Mesenchymal stem cell (in vitro differentiated cells and primary cell): ENCODE measurements at regions not wholly inside any gene's neighbourhood (a gene's known extent, or its start where the extent isn't known, plus 50 kb on each side); places are given as distances from the start of the nearest gene placed in this dataset.

Experiments
- DNase-seq: peaks from one replicate; pipeline ENCODE4 v3.0.0-alpha.2; 2013
- H2AFZ ChIP-seq: one replicate; pipeline ENCODE4 v1.6.1; 2013; ENCODE audit warnings: low read depth, mild to moderate bottlenecking, control low read depth, inconsistent platforms, low read length, moderate library complexity
- H2AK5ac ChIP-seq: 2 replicates; pipeline ENCODE4 v1.6.1; 2013; ENCODE audit warnings: low read length, moderate library complexity, mild to moderate bottlenecking, inconsistent platforms; ENCODE audit not compliant: severe bottlenecking
- H2BK120ac ChIP-seq: one replicate; pipeline ENCODE4 v1.6.1; 2013; ENCODE audit warnings: low read depth, mild to moderate bottlenecking, inconsistent platforms, low read length, moderate library complexity
- H2BK12ac ChIP-seq, 2 experiments: one replicate each; pipeline ENCODE4 v1.6.1; 2013; ENCODE audit warnings: inconsistent platforms in 2 of 2, low read length in 2 of 2, mild to moderate bottlenecking in 2 of 2, moderate library complexity in 2 of 2, control low read depth in 1 of 2
- H2BK15ac ChIP-seq: one replicate; pipeline ENCODE4 v1.6.1; 2013; ENCODE audit warnings: mild to moderate bottlenecking, low read depth, inconsistent platforms; ENCODE audit not compliant: poor library complexity, severe bottlenecking
- H2BK5ac ChIP-seq: 2 replicates; pipeline ENCODE4 v1.6.1; 2013; ENCODE audit warnings: low read depth, mild to moderate bottlenecking, low read length, control low read depth, inconsistent platforms; ENCODE audit not compliant: poor library complexity, severe bottlenecking
- H3K14ac ChIP-seq, 2 experiments: one replicate each; pipeline ENCODE4 v1.6.1; 2013; ENCODE audit warnings: inconsistent platforms in 2 of 2, low read length in 2 of 2, control low read depth in 1 of 2, mild to moderate bottlenecking in 1 of 2, moderate library complexity in 1 of 2
- H3K18ac ChIP-seq, 2 experiments: one replicate each; pipeline ENCODE4 v1.6.1; 2013; ENCODE audit warnings: inconsistent platforms in 2 of 2, low read length in 2 of 2, control low read depth in 1 of 2, low read depth in 1 of 2, mild to moderate bottlenecking in 1 of 2
- H3K23ac ChIP-seq, 2 experiments: one replicate each; pipeline ENCODE4 v1.6.1; 2013; ENCODE audit warnings: inconsistent platforms in 2 of 2, low read length in 2 of 2, mild to moderate bottlenecking in 2 of 2, moderate library complexity in 2 of 2, control low read depth in 1 of 2
- H3K27ac ChIP-seq: 2 replicates; pipeline ENCODE4 v1.5.1; 2013; ENCODE audit warnings: mild to moderate bottlenecking, moderate library complexity, low read length, control low read depth, inconsistent platforms; ENCODE audit not compliant: poor library complexity, severe bottlenecking
- H3K27me3 ChIP-seq, 2 experiments: 2 replicates each; pipeline versions ENCODE4 v1.6.1 to v1.7.0; 2013; ENCODE audit warnings: low read length in 2 of 2, mild to moderate bottlenecking in 2 of 2, moderate library complexity in 2 of 2, control low read depth in 1 of 2, inconsistent platforms in 1 of 2; ENCODE audit not compliant: control insufficient read depth in 1 of 2, insufficient read depth in 1 of 2
- H3K36me3 ChIP-seq, 2 experiments: 2 replicates each; pipeline versions ENCODE4 v1.6.1 to v1.7.0; 2013; ENCODE audit warnings: low read length in 2 of 2, control low read depth in 1 of 2, inconsistent platforms in 1 of 2, low read depth in 1 of 2, mild to moderate bottlenecking in 1 of 2; ENCODE audit not compliant: insufficient read depth in 2 of 2, control insufficient read depth in 1 of 2
- H3K4ac ChIP-seq, 2 experiments: one replicate each; pipeline ENCODE4 v1.6.1; 2013; ENCODE audit warnings: inconsistent platforms in 2 of 2, low read length in 2 of 2, mild to moderate bottlenecking in 2 of 2, moderate library complexity in 2 of 2, control low read depth in 1 of 2, low read depth in 1 of 2
- H3K4me1 ChIP-seq: 2 replicates; pipeline ENCODE4 v1.6.1; 2013; ENCODE audit warnings: low read depth, low read length, control low read depth; ENCODE audit not compliant: control insufficient read depth, insufficient read depth
- H3K4me2 ChIP-seq: 2 replicates; pipeline ENCODE4 v1.6.1; 2013; ENCODE audit warnings: low read length, mild to moderate bottlenecking, inconsistent platforms; ENCODE audit not compliant: poor library complexity, severe bottlenecking
- H3K4me3 ChIP-seq, 2 experiments: 2 replicates each; pipeline versions ENCODE4 v1.5.1 to v1.7.0; 2013; ENCODE audit warnings: low read length in 2 of 2, mild to moderate bottlenecking in 2 of 2, control low read depth in 1 of 2, low read depth in 1 of 2; ENCODE audit not compliant: insufficient read depth in 1 of 2
- H3K79me1 ChIP-seq: replicated peaks from 2 replicates; pipeline ENCODE4 v1.6.1; 2013; ENCODE audit warnings: mild to moderate bottlenecking, control low read depth, low read length, inconsistent platforms; ENCODE audit not compliant: poor library complexity, severe bottlenecking
- H3K9ac ChIP-seq: 2 replicates; pipeline ENCODE4 v1.7.0; 2013; ENCODE audit warnings: mild to moderate bottlenecking, low read length, moderate library complexity
- H3K9me3 ChIP-seq: 2 replicates; pipeline ENCODE4 v1.7.0; 2013; ENCODE audit warnings: mild to moderate bottlenecking, low read length; ENCODE audit not compliant: control insufficient read depth
- H4K8ac ChIP-seq: one replicate; pipeline ENCODE4 v1.6.1; 2013; ENCODE audit warnings: inconsistent platforms, mild to moderate bottlenecking, low read length, moderate library complexity
- H4K91ac ChIP-seq: one replicate; pipeline ENCODE4 v1.6.1; 2013; ENCODE audit warnings: mild to moderate bottlenecking, low read length, inconsistent platforms
- WGBS: methylation state at CpG from one replicate; pipeline ENCODE4 v1.1.7; 2013; ENCODE audit warnings: mixed read lengths; 5-methylcytosine and 5-hydroxymethylcytosine counted together

GRCh38 chr1:213399695-213400094 lies 348.7 kb downstream of the RPS6KC1 start:
- no peak overlapping the region for H2AK5ac ChIP-seq
- no peak overlapping the region for H2BK5ac ChIP-seq
- H3K27ac ChIP-seq, result no peak overlapping the region
- H3K9ac ChIP-seq, result no peak overlapping the region
- no peak overlapping the region for H2AFZ ChIP-seq
- no peak overlapping the region for H3K23ac ChIP-seq
- no peak overlapping the region for H4K8ac ChIP-seq
- H3K18ac ChIP-seq, result no peak overlapping the region
- peaks cover 2% of the 10 kb centered on the region for H3K4me1 ChIP-seq
- H2BK12ac ChIP-seq, result no peak overlapping the region
- H3K4me3 ChIP-seq, result no peak overlapping the region
- no peaks in the 10 kb centered on the region for H3K79me1 ChIP-seq
- peaks cover 7% of the 10 kb centered on the region for H3K9me3 ChIP-seq
- no peak overlapping the region for H4K91ac ChIP-seq
- no peak overlapping the region for H2BK120ac ChIP-seq
- peaks cover 0 to 3% of the 10 kb centered on the region in 2 experiments for H3K27me3 ChIP-seq
- no peak overlapping the region for H2BK15ac ChIP-seq
- DNase-seq, result no peak
- WGBS, result 80% methylated on average over 9 of the region's 10 CpGs
- H3K14ac ChIP-seq, result no peak overlapping the region
- no peak overlapping the region for H3K4me2 ChIP-seq
- H3K36me3 ChIP-seq, result no peaks in the 10 kb centered on the region
- no peak overlapping the region for H3K4ac ChIP-seq

- H3K4me3 ChIP-seq, result no peak overlapping the region
- no peaks in the 10 kb centered on the region for H3K27me3 ChIP-seq
- WGBS, result 82% methylated on average over 4 of the region's 5 CpGs
- no peak overlapping the region for H4K91ac ChIP-seq
- no peak overlapping the region for H3K27ac ChIP-seq
- H3K9me3 ChIP-seq, result no peaks in the 10 kb centered on the region
- no peak overlapping the region for H3K4me2 ChIP-seq
- DNase-seq, result no peak
- H2AK5ac ChIP-seq, result no peak overlapping the region
- H2AFZ ChIP-seq, result no peak overlapping the region
- no peaks in the 10 kb centered on the region for H3K36me3 ChIP-seq
- no peak overlapping the region for H3K4ac ChIP-seq
- H2BK120ac ChIP-seq, result no peak overlapping the region
- no peak overlapping the region for H2BK12ac ChIP-seq
- no peak overlapping the region for H3K14ac ChIP-seq
- no peak overlapping the region for H3K18ac ChIP-seq
- no peak overlapping the region for H4K8ac ChIP-seq
- no peak overlapping the region for H2BK5ac ChIP-seq
- no peak overlapping the region for H3K9ac ChIP-seq
- H3K23ac ChIP-seq, result no peak overlapping the region
- H2BK15ac ChIP-seq, result no peak overlapping the region
- peaks cover 4% of the 10 kb centered on the region for H3K4me1 ChIP-seq
- no peaks in the 10 kb centered on the region for H3K79me1 ChIP-seq
Observed at GRCh38 chr1:213409208-213409631, 358.2 kb downstream of the RPS6KC1 start.

GRCh38 chr1:213409971-213410370 lies 358.9 kb downstream of the RPS6KC1 start:
- H2AFZ ChIP-seq, result no peak overlapping the region
- H3K36me3 ChIP-seq, result no peaks in the 10 kb centered on the region
- H3K4me2 ChIP-seq, result no peak overlapping the region
- H3K27me3 ChIP-seq, result no peaks in the 10 kb centered on the region
- no peak overlapping the region for H2AK5ac ChIP-seq
- no peaks in the 10 kb centered on the region for H3K9me3 ChIP-seq
- no peak overlapping the region for H2BK15ac ChIP-seq
- H3K18ac ChIP-seq, result no peak overlapping the region
- peaks cover 6% of the 10 kb centered on the region for H3K4me1 ChIP-seq
- no peak overlapping the region for H3K9ac ChIP-seq
- H2BK5ac ChIP-seq, result peak overlapping the region; percentile 15
- H3K4me3 ChIP-seq, result no peak overlapping the region
- H4K8ac ChIP-seq, result no peak overlapping the region
- H3K4ac ChIP-seq, result no peak overlapping the region
- no peak overlapping the region for H3K23ac ChIP-seq
- H3K79me1 ChIP-seq, result no peaks in the 10 kb centered on the region
- H2BK12ac ChIP-seq, result no peak overlapping the region
- WGBS, result 65% methylated on average over 2 of the region's 2 CpGs
- H3K14ac ChIP-seq, result no peak overlapping the region
- DNase-seq, result no peak
- H3K27ac ChIP-seq, result no peak overlapping the region
- H4K91ac ChIP-seq, result no peak overlapping the region
- no peak overlapping the region for H2BK120ac ChIP-seq

DNA sequence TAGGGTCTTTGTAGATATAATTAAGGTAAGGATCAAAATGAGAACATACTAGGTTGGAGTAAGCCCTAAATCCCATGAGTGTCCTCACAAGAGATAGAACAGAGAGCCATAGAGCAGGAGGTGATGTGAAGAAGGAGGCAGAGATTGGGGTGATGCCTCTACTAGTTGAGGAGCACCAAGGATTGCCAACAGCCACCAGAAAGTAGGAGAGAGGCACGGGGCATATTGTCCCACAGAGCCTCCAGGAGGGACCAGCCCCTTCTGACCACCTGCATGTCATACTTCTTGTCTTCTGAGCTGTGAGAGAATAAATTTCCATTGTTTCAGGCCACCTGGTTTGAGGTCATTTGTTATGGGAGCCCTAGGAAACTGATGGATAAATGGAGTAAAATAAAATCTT lies 363.3 kb downstream of the RPS6KC1 start:
- H2BK15ac ChIP-seq, result no peak overlapping the region

More for the DNA sequence above, 363.3 kb downstream of the RPS6KC1 start:
- H3K18ac ChIP-seq, result no peak overlapping the region
- no peaks in the 10 kb centered on the region for H3K36me3 ChIP-seq
- H4K8ac ChIP-seq, result no peak overlapping the region
- H2AK5ac ChIP-seq, result peak overlapping the region; percentile 6
- no peak overlapping the region for H3K23ac ChIP-seq
- H3K4me1 ChIP-seq, result peaks cover 22% of the 10 kb centered on the region
- H2BK12ac ChIP-seq, result no peak overlapping the region
- H3K4ac ChIP-seq, result no peak overlapping the region
- H2BK120ac ChIP-seq, result no peak overlapping the region
- peaks cover 0 to 11% of the 10 kb centered on the region in 2 experiments for H3K27me3 ChIP-seq
- no peak overlapping the region for H3K4me3 ChIP-seq
- no peak overlapping the region for H3K27ac ChIP-seq
- no peak overlapping the region for H4K91ac ChIP-seq
- H2AFZ ChIP-seq, result no peak overlapping the region
- no peaks in the 10 kb centered on the region for H3K79me1 ChIP-seq
- H3K9ac ChIP-seq, result no peak overlapping the region
- WGBS, result 56% methylated on average over 1 of the region's 1 CpG
- no peak overlapping the region for H2BK5ac ChIP-seq
- H3K14ac ChIP-seq, result no peak overlapping the region
- no peak overlapping the region for H3K4me2 ChIP-seq
- no peak for DNase-seq
- no peaks in the 10 kb centered on the region for H3K9me3 ChIP-seq
